Stimulated activated naive CD4-positive, alpha-beta T cell (primary cell): ENCODE measurements at regions not wholly inside any gene's neighbourhood (a gene's known extent, or its start where the extent isn't known, plus 50 kb on each side); places are given as distances from the start of the nearest gene placed in this dataset.
A peak's percentile ranks its signal among the peaks of the same experiment; 100 is the strongest.

Experiments
- DNase-seq, 6 experiments: peaks; one replicate each; lab custom pipeline; 2025; lab: John Stamatoyannopoulos, UW

- peak in 3 of 6 experiments; percentile 0 to 13 (median 2) for DNase-seq
Observed at GRCh38 chr5:67416133-67416937, 219.7 kb upstream of the CD180 start.

- no peak for DNase-seq
Observed at GRCh38 chr5:67414712-67415111, 218.1 kb upstream of the CD180 start.

GRCh38 chr5:67413721-67414120 lies 217.1 kb upstream of the CD180 start:
- DNase-seq = no peak

GRCh38 chr5:67409126-67409777 lies 212.7 kb upstream of the CD180 start:
- no peak for DNase-seq

DNA sequence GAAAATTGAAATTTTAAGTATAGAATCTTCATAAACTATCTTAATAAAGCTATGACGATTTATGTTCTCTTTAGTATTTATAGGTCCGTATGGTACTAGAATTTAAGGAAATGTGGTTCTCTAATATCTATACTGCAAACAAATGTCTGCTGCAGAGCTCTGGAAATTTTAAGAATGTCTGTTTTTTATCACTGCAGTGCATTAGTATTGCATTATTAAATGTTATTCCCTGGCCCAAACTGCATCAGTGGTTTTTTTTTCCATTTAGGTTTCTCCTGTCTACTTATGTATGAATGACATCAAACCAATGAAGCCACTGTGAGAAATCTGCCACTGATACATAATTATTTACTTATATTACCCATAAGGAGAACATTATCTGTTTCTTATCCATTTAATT lies 211.4 kb upstream of the CD180 start:
- DNase-seq = no peak

DNA sequence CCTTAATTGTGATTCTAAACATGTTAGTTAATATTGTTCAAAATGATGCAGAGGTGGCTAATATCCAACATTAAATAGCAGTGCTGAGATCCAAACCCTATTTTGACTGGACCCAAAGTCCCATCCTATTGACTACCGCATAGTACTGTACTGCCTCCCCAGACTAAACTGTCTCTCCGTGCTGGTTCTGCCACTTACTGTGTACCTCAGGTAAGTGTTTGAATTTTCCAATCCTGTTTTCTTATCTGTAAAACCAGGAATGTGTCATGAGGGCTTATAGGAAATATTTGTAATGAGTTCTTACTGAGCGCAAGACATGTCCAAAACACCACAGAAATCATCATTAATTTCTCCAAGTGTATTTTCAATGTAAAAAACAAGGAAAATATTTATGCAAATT lies 209.2 kb upstream of the CD180 start:
- DNase-seq = no peak

GRCh38 chr5:67405101-67405364 lies 208.4 kb upstream of the CD180 start:
- DNase-seq = no peak

DNA sequence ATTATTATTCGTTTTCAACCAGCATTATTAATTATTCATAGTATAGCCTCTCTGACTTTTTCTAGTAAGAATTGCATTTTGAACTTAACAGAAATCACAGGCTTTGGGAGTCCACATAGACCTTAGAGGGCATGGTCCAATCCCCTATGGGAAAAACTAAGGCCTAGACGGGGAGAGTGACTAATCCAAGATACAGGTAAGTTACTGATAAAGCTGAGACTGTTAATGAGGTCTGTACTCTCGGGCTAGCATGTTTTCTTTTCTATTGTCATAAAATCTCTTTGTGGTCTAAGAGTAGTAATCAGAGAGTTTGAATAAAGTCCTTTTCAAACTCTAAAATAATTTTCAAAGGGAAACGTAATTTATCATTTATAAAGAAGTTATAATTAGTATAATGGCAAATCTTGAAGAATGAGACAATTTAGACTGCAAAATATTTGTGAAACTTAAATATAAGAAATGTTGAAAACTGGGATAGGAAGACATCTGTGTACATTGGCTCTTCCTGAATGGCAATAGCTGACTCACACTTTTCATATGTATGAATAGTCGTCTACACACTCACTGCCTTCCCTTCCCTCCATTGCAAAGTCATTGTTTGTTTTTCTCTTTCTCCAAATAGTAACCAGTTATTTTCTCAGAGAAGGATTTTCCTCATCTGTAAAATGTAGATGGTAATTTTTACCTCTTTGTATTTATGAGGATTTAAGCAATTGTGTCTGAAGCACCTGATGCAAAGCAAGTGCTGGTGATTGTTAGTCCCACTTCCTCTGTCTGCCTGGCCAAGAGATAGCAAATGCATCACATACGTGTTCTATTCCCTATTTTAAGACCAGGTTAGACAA lies 207.9 kb upstream of the CD180 start:
- no peak for DNase-seq

- no peak for DNase-seq
Observed at GRCh38 chr5:67402526-67402925, 205.9 kb upstream of the CD180 start.

DNA sequence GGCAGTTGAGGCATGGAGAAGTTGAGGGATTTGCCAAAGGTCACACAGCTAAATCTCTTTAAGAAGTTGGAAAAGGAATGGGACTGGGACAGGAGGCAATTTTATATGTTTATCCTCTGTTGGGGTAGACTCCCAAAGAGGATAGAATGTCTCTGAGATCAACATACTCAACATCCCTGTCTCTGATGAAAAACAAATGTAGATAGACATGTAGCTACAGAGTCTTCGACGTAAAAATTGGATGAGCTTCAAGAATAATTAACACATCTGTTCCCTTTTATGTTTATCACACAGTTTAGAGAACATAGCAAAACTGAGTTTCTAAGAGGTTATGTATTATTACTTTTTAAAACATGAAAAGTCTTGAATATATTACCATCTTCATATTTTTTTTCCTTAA lies 204.6 kb upstream of the CD180 start:
- DNase-seq = no peak

DNA sequence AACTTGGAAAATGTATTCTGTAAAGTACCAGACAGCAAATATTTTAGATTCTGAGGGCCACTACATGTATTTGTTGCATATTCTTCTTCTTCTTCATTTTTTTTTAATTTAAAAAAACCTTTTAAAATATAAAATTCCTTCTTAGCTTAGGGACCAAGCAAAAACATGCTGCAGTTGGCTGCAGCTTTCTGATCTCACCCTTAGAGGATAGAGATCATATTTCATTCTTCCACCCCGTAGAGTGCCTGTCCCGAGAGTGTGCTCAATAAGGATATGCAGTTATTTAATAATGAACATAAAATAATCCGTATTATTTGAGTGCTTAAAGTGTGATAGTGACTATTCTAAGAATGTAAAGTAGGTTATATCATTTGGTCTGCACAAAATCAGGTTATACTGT lies 204.2 kb upstream of the CD180 start:
- DNase-seq = no peak

GRCh38 chr5:67395790-67396418 lies 199.3 kb upstream of the CD180 start:
- DNase-seq = no peak

GRCh38 chr5:67393211-67393610 lies 196.6 kb upstream of the CD180 start:
- peak in 1 of 6 experiments; percentile 4 for DNase-seq

DNA sequence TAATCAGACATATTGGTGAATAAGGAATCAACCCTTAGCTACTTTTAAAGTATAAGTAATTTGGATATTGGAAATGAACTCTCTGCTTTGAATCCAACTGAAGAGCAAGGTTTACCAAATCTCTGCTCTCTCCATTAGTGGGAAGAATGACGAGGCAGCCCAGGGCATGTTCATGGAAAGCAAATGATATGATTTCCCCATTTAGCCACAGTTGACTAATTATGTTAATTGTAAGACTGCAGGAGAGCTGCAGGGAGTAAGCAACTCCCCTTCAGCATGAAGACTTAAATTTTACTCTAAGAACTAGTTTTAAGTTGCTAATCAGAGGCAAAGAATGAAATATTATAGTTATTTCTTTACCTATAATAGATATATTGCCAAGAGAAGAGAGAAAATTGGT lies 194.3 kb upstream of the CD180 start:
- no peak for DNase-seq

DNA sequence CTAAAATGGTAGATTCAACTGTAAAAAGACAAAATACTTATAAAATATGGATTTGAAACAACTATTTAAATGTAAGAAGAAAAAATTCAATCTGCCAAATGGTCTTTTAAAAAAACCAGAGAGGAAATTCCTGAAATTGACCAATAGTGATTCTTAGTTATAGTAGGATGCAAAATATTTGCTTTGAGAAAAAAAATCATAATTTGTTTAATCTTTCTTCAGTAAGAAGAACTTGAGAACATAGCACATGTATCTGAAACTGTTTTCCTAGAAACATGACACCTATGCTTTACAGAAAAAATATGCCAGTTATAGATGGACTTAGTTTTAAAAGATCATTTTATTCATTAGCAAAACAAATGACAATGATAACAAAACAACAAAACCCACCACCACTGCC lies 186.9 kb upstream of the CD180 start:
- DNase-seq = no peak

GRCh38 chr5:67381236-67381880 lies 184.8 kb upstream of the CD180 start:
- DNase-seq = no peak

GRCh38 chr5:67380431-67380830 lies 183.8 kb upstream of the CD180 start:
- no peak for DNase-seq

DNA sequence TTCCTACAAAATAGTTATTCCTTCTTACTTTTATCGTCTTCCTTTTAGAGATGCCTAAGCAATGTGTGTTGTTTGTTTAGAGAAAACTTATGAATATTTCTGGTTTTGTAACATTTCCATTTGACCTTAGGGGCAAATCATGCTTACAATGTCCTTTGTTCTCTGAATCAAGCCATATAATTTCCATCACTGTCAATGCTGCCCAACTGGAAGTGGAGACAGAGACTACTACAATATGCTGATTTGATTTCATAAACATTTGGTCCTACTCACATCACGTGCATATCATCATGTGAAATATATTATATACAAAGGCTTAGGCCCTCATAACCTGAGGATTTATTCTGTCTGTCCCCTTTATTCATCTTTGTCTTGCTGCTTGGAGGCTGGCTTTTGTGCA lies 183.2 kb upstream of the CD180 start:
- no peak for DNase-seq

DNA sequence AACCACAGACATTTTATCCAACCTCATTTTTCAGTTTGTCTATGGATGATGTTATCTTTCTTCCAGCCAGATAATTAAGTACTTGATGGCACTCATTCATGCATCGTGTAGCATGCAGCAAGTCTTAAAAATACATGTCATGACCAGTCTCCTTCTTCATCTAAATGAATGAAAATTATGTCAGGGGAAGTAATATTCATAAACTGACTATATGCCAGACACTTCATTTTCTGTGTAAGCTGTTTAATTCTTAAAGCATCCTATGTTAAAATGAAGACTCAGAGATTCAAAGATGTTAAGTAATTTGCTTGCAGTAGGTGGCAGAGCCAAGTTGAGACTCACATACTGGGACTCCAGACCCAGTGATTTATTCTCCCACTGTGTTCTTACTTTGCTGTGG lies 181.7 kb upstream of the CD180 start:
- no peak for DNase-seq

DNA sequence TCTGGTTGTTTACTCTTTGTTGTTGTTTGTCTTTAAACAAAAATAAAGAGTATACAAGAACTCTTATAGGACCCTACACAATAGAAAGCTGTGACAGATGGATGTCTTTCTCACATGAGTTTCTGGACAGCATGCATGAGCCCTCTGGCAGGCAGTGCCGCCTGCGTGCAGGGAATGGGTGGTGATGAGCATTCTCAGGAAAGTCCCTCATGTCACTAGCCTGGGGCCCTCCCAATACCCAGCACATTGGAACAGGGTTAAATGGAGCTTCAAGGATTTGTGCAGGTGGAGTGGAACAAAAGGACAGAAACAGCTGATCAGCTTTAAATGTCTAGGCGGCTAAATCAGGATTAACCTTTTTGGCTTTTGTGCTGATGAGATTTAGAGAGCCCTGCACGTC lies 181.0 kb upstream of the CD180 start:
- DNase-seq = no peak

- no peak for DNase-seq
Observed at GRCh38 chr5:67375606-67376005, 179.0 kb upstream of the CD180 start.

DNA sequence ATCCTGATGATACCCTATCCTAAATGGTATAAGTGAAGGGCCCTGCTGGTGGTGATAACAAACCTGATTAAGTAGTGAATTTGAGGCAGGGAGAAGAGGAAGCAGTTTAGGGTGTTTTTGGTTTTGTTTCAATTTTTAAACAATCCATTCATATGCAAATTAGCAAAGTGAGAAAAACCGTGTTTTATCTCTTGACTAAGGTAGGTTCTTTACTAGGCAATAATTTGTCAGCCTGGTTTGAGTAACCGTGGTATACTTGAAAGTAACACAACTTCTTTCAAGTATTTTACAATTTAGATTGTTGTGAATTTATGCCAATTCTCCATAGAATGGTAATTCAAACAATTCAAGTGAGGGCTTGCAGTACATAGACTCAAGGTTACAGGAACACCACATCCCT lies 177.8 kb upstream of the CD180 start:
- no peak for DNase-seq
